ENCODE measurements at regions not wholly inside any gene's neighbourhood (a gene's known extent, or its start where the extent isn't known, plus 50 kb on each side); places are given as distances from the start of the nearest gene placed in this dataset.
"Not testable (repeated sequence)": the region's sequence is repeated elsewhere in the genome, so short reads cannot be mapped to it uniquely, and the experiment has no call there.

GRCh38 chr18:75846321-75846720 lies 418.8 kb upstream of the SMIM21 start:
- Histone ChIP-seq H3K27me3 (ENCODE audit: control insufficient read depth in 1 of 2, insufficient read depth in 2 of 2, low read length in 2 of 2) (peaks cover 0 to 2% of the 10 kb centered on the region in 2 donors), H3K36me3 (ENCODE audit: control insufficient read depth in 2 of 2, insufficient read depth in 2 of 2, low read length in 1 of 2) (no peaks in the 10 kb centered on the region), H3K4me1 (ENCODE audit: control insufficient read depth in 2 of 2, insufficient read depth in 2 of 2, low read length in 1 of 2) (no peaks in the 10 kb centered on the region), H3K9me3 (ENCODE audit: control insufficient read depth in 2 of 2, insufficient read depth in 1 of 2, low read depth in 1 of 2, low read length in 1 of 2) (no peaks in the 10 kb centered on the region), H3K4me3 (ENCODE audit: low read depth in 1 of 2, low read length in 2 of 2) (no peak overlapping the region), H3K27ac (ENCODE audit: low read depth in 2 of 2, low read length in 1 of 2) (no peak overlapping the region)
- 85 to 87% methylated on average over 3 of the region's 3 CpGs for WGBS, 2 donors

GRCh38 chr18:75845413-75845812 lies 417.9 kb upstream of the SMIM21 start:
- no peak overlapping the region for H3K27ac ChIP-seq (ENCODE audit: low read depth in 2 of 2, low read length in 1 of 2)
- no peak overlapping the region for H3K4me3 ChIP-seq (ENCODE audit: low read depth in 1 of 2, low read length in 2 of 2)
- peaks cover 0 to 2% of the 10 kb centered on the region in 2 donors for H3K27me3 ChIP-seq (ENCODE audit: control insufficient read depth in 1 of 2, insufficient read depth in 2 of 2, low read length in 2 of 2)
- no peaks in the 10 kb centered on the region for H3K4me1 ChIP-seq (ENCODE audit: control insufficient read depth in 2 of 2, insufficient read depth in 2 of 2, low read length in 1 of 2)
- no peaks in the 10 kb centered on the region for H3K36me3 ChIP-seq (ENCODE audit: control insufficient read depth in 2 of 2, insufficient read depth in 2 of 2, low read length in 1 of 2)
- WGBS, 2 donors = 81 to 94% methylated on average over 3 of the region's 3 CpGs
- no peaks in the 10 kb centered on the region for H3K9me3 ChIP-seq (ENCODE audit: control insufficient read depth in 2 of 2, insufficient read depth in 1 of 2, low read depth in 1 of 2, low read length in 1 of 2)

- 88 to 90% methylated on average over 3 of the region's 3 CpGs for WGBS, 2 donors
- Histone ChIP-seq H3K9me3 (ENCODE audit: control insufficient read depth in 2 of 2, insufficient read depth in 1 of 2, low read depth in 1 of 2, low read length in 1 of 2) (no peaks in the 10 kb centered on the region), H3K27ac (ENCODE audit: low read depth in 2 of 2, low read length in 1 of 2) (no peak overlapping the region), H3K36me3 (ENCODE audit: control insufficient read depth in 2 of 2, insufficient read depth in 2 of 2, low read length in 1 of 2) (no peaks in the 10 kb centered on the region), H3K4me1 (ENCODE audit: control insufficient read depth in 2 of 2, insufficient read depth in 2 of 2, low read length in 1 of 2) (no peaks in the 10 kb centered on the region), H3K27me3 (ENCODE audit: control insufficient read depth in 1 of 2, insufficient read depth in 2 of 2, low read length in 2 of 2) (peaks cover 0 to 2% of the 10 kb centered on the region in 2 donors), H3K4me3 (ENCODE audit: low read depth in 1 of 2, low read length in 2 of 2) (no peak overlapping the region)
Measured at GRCh38 chr18:75844146-75844545, 416.6 kb upstream of the SMIM21 start.

GRCh38 chr18:75840131-75840530 lies 412.6 kb upstream of the SMIM21 start:
- Histone ChIP-seq H3K9me3 (ENCODE audit: control insufficient read depth in 2 of 2, insufficient read depth in 1 of 2, low read depth in 1 of 2, low read length in 1 of 2) (no peaks in the 10 kb centered on the region), H3K27me3 (ENCODE audit: control insufficient read depth in 1 of 2, insufficient read depth in 2 of 2, low read length in 2 of 2) (no peaks in the 10 kb centered on the region), H3K4me1 (ENCODE audit: control insufficient read depth in 2 of 2, insufficient read depth in 2 of 2, low read length in 1 of 2) (no peaks in the 10 kb centered on the region), H3K4me3 (ENCODE audit: low read depth in 1 of 2, low read length in 2 of 2) (no peak overlapping the region), H3K27ac (ENCODE audit: low read depth in 2 of 2, low read length in 1 of 2) (no peak overlapping the region), H3K36me3 (ENCODE audit: control insufficient read depth in 2 of 2, insufficient read depth in 2 of 2, low read length in 1 of 2) (no peaks in the 10 kb centered on the region)
- 71 to 75% methylated on average over 4 of the region's 4 CpGs for WGBS, 2 donors

- H3K36me3 ChIP-seq (ENCODE audit: control insufficient read depth in 2 of 2, insufficient read depth in 2 of 2, low read length in 1 of 2); H3K4me1 ChIP-seq (ENCODE audit: control insufficient read depth in 2 of 2, insufficient read depth in 2 of 2, low read length in 1 of 2); H3K4me3 ChIP-seq (ENCODE audit: low read depth in 1 of 2, low read length in 2 of 2); H3K27me3 ChIP-seq (ENCODE audit: control insufficient read depth in 1 of 2, insufficient read depth in 2 of 2, low read length in 2 of 2); H3K27ac ChIP-seq (ENCODE audit: low read depth in 2 of 2, low read length in 1 of 2); H3K9me3 ChIP-seq (ENCODE audit: control insufficient read depth in 2 of 2, insufficient read depth in 1 of 2, low read depth in 1 of 2, low read length in 1 of 2): not testable (repeated sequence)
- WGBS, 2 donors = 70 to 81% methylated on average over 2 of the region's 2 CpGs
Measured at GRCh38 chr18:75839686-75840085, 412.2 kb upstream of the SMIM21 start.

GRCh38 chr18:75839041-75839440 lies 411.5 kb upstream of the SMIM21 start:
- Histone ChIP-seq H3K4me3 (ENCODE audit: low read depth in 1 of 2, low read length in 2 of 2) (no peak overlapping the region), H3K36me3 (ENCODE audit: control insufficient read depth in 2 of 2, insufficient read depth in 2 of 2, low read length in 1 of 2) (no peaks in the 10 kb centered on the region), H3K27ac (ENCODE audit: low read depth in 2 of 2, low read length in 1 of 2) (no peak overlapping the region), H3K9me3 (ENCODE audit: control insufficient read depth in 2 of 2, insufficient read depth in 1 of 2, low read depth in 1 of 2, low read length in 1 of 2) (no peaks in the 10 kb centered on the region), H3K4me1 (ENCODE audit: control insufficient read depth in 2 of 2, insufficient read depth in 2 of 2, low read length in 1 of 2) (no peaks in the 10 kb centered on the region), H3K27me3 (ENCODE audit: control insufficient read depth in 1 of 2, insufficient read depth in 2 of 2, low read length in 2 of 2) (no peaks in the 10 kb centered on the region)
- 92 to 94% methylated on average over 6 of the region's 6 CpGs for WGBS, 2 donors

GRCh38 chr18:75837316-75837715 lies 409.8 kb upstream of the SMIM21 start:
- Histone ChIP-seq H3K4me3 (ENCODE audit: low read depth in 1 of 2, low read length in 2 of 2) (no peak overlapping the region), H3K27me3 (ENCODE audit: control insufficient read depth in 1 of 2, insufficient read depth in 2 of 2, low read length in 2 of 2) (no peaks in the 10 kb centered on the region), H3K36me3 (ENCODE audit: control insufficient read depth in 2 of 2, insufficient read depth in 2 of 2, low read length in 1 of 2) (no peaks in the 10 kb centered on the region), H3K27ac (ENCODE audit: low read depth in 2 of 2, low read length in 1 of 2) (no peak overlapping the region), H3K9me3 (ENCODE audit: control insufficient read depth in 2 of 2, insufficient read depth in 1 of 2, low read depth in 1 of 2, low read length in 1 of 2) (peaks cover 0 to 3% of the 10 kb centered on the region in 2 donors), H3K4me1 (ENCODE audit: control insufficient read depth in 2 of 2, insufficient read depth in 2 of 2, low read length in 1 of 2) (no peaks in the 10 kb centered on the region)
- WGBS, 2 donors = 92 to 93% methylated on average over 2 of the region's 2 CpGs

- Histone ChIP-seq H3K4me3 (ENCODE audit: low read depth in 1 of 2, low read length in 2 of 2) (no peak overlapping the region), H3K4me1 (ENCODE audit: control insufficient read depth in 2 of 2, insufficient read depth in 2 of 2, low read length in 1 of 2) (no peaks in the 10 kb centered on the region), H3K9me3 (ENCODE audit: control insufficient read depth in 2 of 2, insufficient read depth in 1 of 2, low read depth in 1 of 2, low read length in 1 of 2) (peaks cover 0 to 3% of the 10 kb centered on the region in 2 donors), H3K36me3 (ENCODE audit: control insufficient read depth in 2 of 2, insufficient read depth in 2 of 2, low read length in 1 of 2) (no peaks in the 10 kb centered on the region), H3K27ac (ENCODE audit: low read depth in 2 of 2, low read length in 1 of 2) (no peak overlapping the region), H3K27me3 (ENCODE audit: control insufficient read depth in 1 of 2, insufficient read depth in 2 of 2, low read length in 2 of 2) (no peaks in the 10 kb centered on the region)
- WGBS, 2 donors = 69 to 78% methylated on average over 2 of the region's 2 CpGs
Measured at GRCh38 chr18:75836516-75836915, 409.0 kb upstream of the SMIM21 start.

GRCh38 chr18:75831960-75832359 lies 404.5 kb upstream of the SMIM21 start:
- Histone ChIP-seq H3K27me3 (ENCODE audit: control insufficient read depth in 1 of 2, insufficient read depth in 2 of 2, low read length in 2 of 2) (no peaks in the 10 kb centered on the region), H3K4me1 (ENCODE audit: control insufficient read depth in 2 of 2, insufficient read depth in 2 of 2, low read length in 1 of 2) (no peaks in the 10 kb centered on the region), H3K27ac (ENCODE audit: low read depth in 2 of 2, low read length in 1 of 2) (no peak overlapping the region), H3K9me3 (ENCODE audit: control insufficient read depth in 2 of 2, insufficient read depth in 1 of 2, low read depth in 1 of 2, low read length in 1 of 2) (peaks cover 0 to 3% of the 10 kb centered on the region in 2 donors), H3K4me3 (ENCODE audit: low read depth in 1 of 2, low read length in 2 of 2) (no peak overlapping the region), H3K36me3 (ENCODE audit: control insufficient read depth in 2 of 2, insufficient read depth in 2 of 2, low read length in 1 of 2) (no peaks in the 10 kb centered on the region)
- WGBS, 2 donors = 75 to 93% methylated on average over 4 of the region's 4 CpGs

- H3K4me1 ChIP-seq (ENCODE audit: control insufficient read depth in 2 of 2, insufficient read depth in 2 of 2, low read length in 1 of 2) = no peaks in the 10 kb centered on the region
- H3K27me3 ChIP-seq (ENCODE audit: control insufficient read depth in 1 of 2, insufficient read depth in 2 of 2, low read length in 2 of 2) = no peaks in the 10 kb centered on the region
- no peak overlapping the region for H3K4me3 ChIP-seq (ENCODE audit: low read depth in 1 of 2, low read length in 2 of 2)
- no peaks in the 10 kb centered on the region for H3K36me3 ChIP-seq (ENCODE audit: control insufficient read depth in 2 of 2, insufficient read depth in 2 of 2, low read length in 1 of 2)
- H3K9me3 ChIP-seq (ENCODE audit: control insufficient read depth in 2 of 2, insufficient read depth in 1 of 2, low read depth in 1 of 2, low read length in 1 of 2) = peaks cover 0 to 3% of the 10 kb centered on the region in 2 donors
- H3K27ac ChIP-seq (ENCODE audit: low read depth in 2 of 2, low read length in 1 of 2) = no peak overlapping the region
- 62 to 81% methylated on average over 2 of the region's 2 CpGs for whole genome bisulfite sequencing, 2 donors
Measured at GRCh38 chr18:75830828-75831227, 403.3 kb upstream of the SMIM21 start.
